GM23338 (cell line): ENCODE measurements at regions not wholly inside any gene's neighbourhood (a gene's known extent, or its start where the extent isn't known, plus 50 kb on each side); places are given as distances from the start of the nearest gene placed in this dataset.

Experiments used
- ATAC-seq: fragments of 200-7000 bp; cut with Tn5 transposase; 3 replicates; pipeline ENCODE4 v1.9.1; 2020
- DNase-seq: peaks from one replicate; pipeline ENCODE4 v3.0.0-alpha.2; 2015; ENCODE audit warnings: low spot score
- H2AFZ ChIP-seq: fragments of 200-600 bp; sonication (generic); 2 replicates; pipeline ENCODE4 v1.8.0; 2016; ENCODE audit warnings: antibody characterized with exemption, mild to moderate bottlenecking, moderate library complexity
- H3F3A ChIP-seq: fragments of 200-600 bp; sonication (generic); replicated peaks from 2 replicates; pipeline ENCODE4 v1.8.0; 2017; ENCODE audit warnings: antibody characterized with exemption, mixed run types, low read depth
- H3K27ac ChIP-seq: fragments of 200-600 bp; sonication (generic); 2 replicates; pipeline ENCODE4 v1.6.1; 2016; ENCODE audit warnings: low read depth
- H3K27me3 ChIP-seq: fragments of 200-600 bp; sonication (generic); 2 replicates; pipeline ENCODE4 v1.8.0; 2016; ENCODE audit warnings: mild to moderate bottlenecking, mixed run types, moderate library complexity; ENCODE audit not compliant: insufficient read depth
- H3K36me3 ChIP-seq: fragments of 200-600 bp; sonication (generic); 2 replicates; pipeline ENCODE4 v1.8.0; 2016; ENCODE audit warnings: mild to moderate bottlenecking; ENCODE audit not compliant: insufficient read depth
- H3K4me1 ChIP-seq: fragments of 200-600 bp; sonication (generic); 2 replicates; pipeline ENCODE4 v1.8.0; 2016; ENCODE audit warnings: mild to moderate bottlenecking, moderate library complexity; ENCODE audit not compliant: insufficient read depth
- H3K4me2 ChIP-seq: fragments of 200-600 bp; sonication (generic); 2 replicates; pipeline ENCODE4 v1.7.1; 2017; ENCODE audit warnings: mixed run types
- H3K4me3 ChIP-seq: fragments of 200-600 bp; sonication (generic); 2 replicates; pipeline ENCODE4 v1.6.1; 2016; ENCODE audit warnings: mixed run types
- H3K79me2 ChIP-seq: fragments of 200-600 bp; sonication (generic); replicated peaks from 2 replicates; pipeline ENCODE4 v1.8.0; 2017; ENCODE audit warnings: mild to moderate bottlenecking; ENCODE audit not compliant: insufficient read depth
- H3K9me2 ChIP-seq: fragments of 200-600 bp; sonication (generic); 2 replicates; pipeline ENCODE4 v1.8.0; 2017; ENCODE audit not compliant: insufficient read depth
- H4K20me1 ChIP-seq: fragments of 200-600 bp; sonication (generic); replicated peaks from 2 replicates; pipeline ENCODE4 v1.8.0; 2017; ENCODE audit warnings: mild to moderate bottlenecking; ENCODE audit not compliant: insufficient read depth
- H3K27ac Mint-ChIP-seq: 2 replicates; pipeline ENCODE4 v1.8.0; 2020; ENCODE audit warnings: inconsistent platforms, mild to moderate bottlenecking, moderate library complexity, mixed read lengths
- H3K27me3 Mint-ChIP-seq: 3 replicates; pipeline ENCODE4 v1.8.0; 2022; ENCODE audit warnings: low read depth, mild to moderate bottlenecking, moderate library complexity, mixed read lengths, inconsistent platforms; ENCODE audit not compliant: insufficient read depth, poor library complexity
- H3K36me3 Mint-ChIP-seq: 3 replicates; pipeline ENCODE4 v1.8.0; 2021; ENCODE audit warnings: low read depth, mild to moderate bottlenecking, inconsistent platforms, moderate library complexity, mixed read lengths
- H3K4me1 Mint-ChIP-seq: 3 replicates; pipeline ENCODE4 v1.8.0; 2020; ENCODE audit warnings: mild to moderate bottlenecking, inconsistent platforms, mixed read lengths
- H3K4me3 Mint-ChIP-seq: 3 replicates; pipeline ENCODE4 v1.8.0; 2021; ENCODE audit warnings: moderate library complexity, mild to moderate bottlenecking, inconsistent platforms, mixed read lengths
- H3K9me3 Mint-ChIP-seq: 3 replicates; pipeline ENCODE4 v1.8.0; 2020; ENCODE audit warnings: moderate library complexity, mild to moderate bottlenecking, inconsistent platforms, mixed read lengths
- CTCF ChIP-seq, 2 experiments: fragments of 200-600 bp in 1 of 2; sonication (generic) in 1 of 2; conservative IDR thresholded peaks; 2 replicates each; pipeline versions ENCODE4 v1.5.1 to v1.6.1; 2016 to 2017; ENCODE audit warnings: antibody characterized with exemption in 2 of 2, low read depth in 2 of 2, mild to moderate bottlenecking in 2 of 2, moderate library complexity in 1 of 2
- POLR2AphosphoS5 ChIP-seq: IDR thresholded peaks from 2 replicates; pipeline ENCODE4 v1.6.1; 2016; ENCODE audit warnings: antibody characterized with exemption, low read depth
- ZNF114 ChIP-seq: fragments of 250-450 bp; sonication (Bioruptor Pico); IDR thresholded peaks from 2 replicates; pipeline ENCODE4 v1.5.0; 2020; ENCODE audit warnings: mild to moderate bottlenecking, moderate library complexity
- ZNF462 ChIP-seq: fragments of 250-450 bp; sonication (Bioruptor Pico); IDR thresholded peaks from 2 replicates; pipeline ENCODE4 v1.5.0; 2020; ENCODE audit warnings: mild to moderate bottlenecking, moderate library complexity

GRCh38 chr3:68256635-68257223 lies 602.3 kb upstream of the SUCLG2 start:
- Histone ChIP-seq H4K20me1 (no peaks in the 10 kb centered on the region), H3K4me3 (no peak overlapping the region), H3K4me1 (no peaks in the 10 kb centered on the region; the same call in 1 of the 2 replicates), H3K9me2 (no peaks in the 10 kb centered on the region), H2AFZ (0 out of 2 replicates have a peak overlapping the region, but pooled peaks have one; percentile 19), H3K4me2 (no peak overlapping the region), H3K27ac (no peak overlapping the region), H3K79me2 (no peaks in the 10 kb centered on the region), H3K36me3 (no peaks in the 10 kb centered on the region), H3F3A (no peaks in the 10 kb centered on the region), H3K27me3 (no peaks in the 10 kb centered on the region)
- Mint-ChIP-seq H3K27me3 (no peaks in the 10 kb centered on the region), H3K9me3 (peaks cover 3% of the 10 kb centered on the region; the same call in 1 of the 3 replicates), H3K4me3 (no peak overlapping the region), H3K27ac (no peak overlapping the region), H3K4me1 (0 out of 3 replicates have a peak, but pooled peaks cover 3% of the 10 kb centered on the region), H3K36me3 (no peaks in the 10 kb centered on the region)
- DNase-seq = peak; percentile 70
- peak; percentile 68 for ATAC-seq
- TF ChIP-seq ZNF114 (CRISPR knock-in tag) (no peak), ZNF462 (CRISPR knock-in tag) (no peak), POLR2AphosphoS5 (no peak), CTCF (conservative IDR thresholded peaks at IDR 0.05; ENCODE audit: low read depth in 2 of 2) (peak; percentile 61 to 74)
